ENCODE measurements at regions not wholly inside any gene's neighbourhood (a gene's known extent, or its start where the extent isn't known, plus 50 kb on each side); places are given as distances from the start of the nearest gene placed in this dataset.

- peaks cover 2% of the 10 kb centered on the region for H3K4me1 ChIP-seq
- H3K27me3 ChIP-seq (ENCODE audit: low read depth) = no peaks in the 10 kb centered on the region
- DNase-seq = no peak
- intact Hi-C loops (cut with micrococcal nuclease) = no loop called here
- no peak for TF ChIP-seq CTCF (IDR thresholded peaks at IDR 0.05; ENCODE audit: borderline replicate concordance)
- H3K27ac ChIP-seq (replicated peaks) = no peak overlapping the region
- H3K9me3 ChIP-seq (replicated peaks) = no peaks in the 10 kb centered on the region
- no peaks in the 10 kb centered on the region for H3K36me3 ChIP-seq
- H3K4me3 ChIP-seq = no peak overlapping the region
Measured at GRCh38 chr2:150050036-150050435, 437.4 kb downstream of the RND3 start.

- Histone ChIP-seq H3K36me3 (no peaks in the 10 kb centered on the region), H3K4me1 (peaks cover 2% of the 10 kb centered on the region), H3K9me3 (replicated peaks) (no peaks in the 10 kb centered on the region), H3K27me3 (ENCODE audit: low read depth) (no peaks in the 10 kb centered on the region), H3K4me3 (no peak overlapping the region), H3K27ac (replicated peaks) (no peak overlapping the region)
- intact Hi-C loops (cut with micrococcal nuclease) = no loop called here
- TF ChIP-seq CTCF (IDR thresholded peaks at IDR 0.05; ENCODE audit: borderline replicate concordance) = no peak
- no peak for DNase-seq
Measured at GRCh38 chr2:150047620-150048222, 439.7 kb downstream of the RND3 start.

- H3K9me3 ChIP-seq (replicated peaks) = no peaks in the 10 kb centered on the region
- peaks cover 2% of the 10 kb centered on the region for H3K4me1 ChIP-seq
- no peak overlapping the region for H3K4me3 ChIP-seq
- H3K36me3 ChIP-seq = no peaks in the 10 kb centered on the region
- no peak for TF ChIP-seq CTCF (IDR thresholded peaks at IDR 0.05; ENCODE audit: borderline replicate concordance)
- DNase-seq = no peak
- intact Hi-C loops (cut with micrococcal nuclease) = no loop called here
- no peak overlapping the region for H3K27ac ChIP-seq (replicated peaks)
- no peaks in the 10 kb centered on the region for H3K27me3 ChIP-seq (ENCODE audit: low read depth)
Measured at GRCh38 chr2:150046810-150047209, 440.7 kb downstream of the RND3 start.

- no peak for DNase-seq
- no peak overlapping the region for H3K27ac ChIP-seq (replicated peaks)
- no peak for TF ChIP-seq CTCF (IDR thresholded peaks at IDR 0.05; ENCODE audit: borderline replicate concordance)
- no peaks in the 10 kb centered on the region for H3K36me3 ChIP-seq
- no peaks in the 10 kb centered on the region for H3K27me3 ChIP-seq (ENCODE audit: low read depth)
- no peak overlapping the region for H3K4me3 ChIP-seq
- peaks cover 2% of the 10 kb centered on the region for H3K4me1 ChIP-seq
- no peaks in the 10 kb centered on the region for H3K9me3 ChIP-seq (replicated peaks)
- intact Hi-C loops (cut with micrococcal nuclease) = no loop called here
Measured at GRCh38 chr2:150046211-150046610, 441.3 kb downstream of the RND3 start.

- Histone ChIP-seq H3K9me3 (replicated peaks) (no peaks in the 10 kb centered on the region), H3K27ac (replicated peaks) (no peak overlapping the region), H3K36me3 (no peaks in the 10 kb centered on the region), H3K27me3 (ENCODE audit: low read depth) (no peaks in the 10 kb centered on the region), H3K4me3 (no peak overlapping the region), H3K4me1 (peaks cover 2% of the 10 kb centered on the region)
- TF ChIP-seq CTCF (IDR thresholded peaks at IDR 0.05; ENCODE audit: borderline replicate concordance) = no peak
- intact Hi-C loops (cut with micrococcal nuclease) = no loop called here
- DNase-seq = no peak
Measured at GRCh38 chr2:150045601-150046000, 441.9 kb downstream of the RND3 start.

GRCh38 chr2:150043172-150043500 lies 444.3 kb downstream of the RND3 start:
- intact Hi-C loops (cut with micrococcal nuclease) = no loop called here
- H3K27ac ChIP-seq (replicated peaks) = no peak overlapping the region
- no peak for TF ChIP-seq CTCF (IDR thresholded peaks at IDR 0.05; ENCODE audit: borderline replicate concordance)

More at GRCh38 chr2:150043172-150043500, 444.3 kb downstream of the RND3 start:
- H3K36me3 ChIP-seq = no peaks in the 10 kb centered on the region
- H3K27me3 ChIP-seq (ENCODE audit: low read depth) = no peaks in the 10 kb centered on the region
- no peak overlapping the region for H3K4me3 ChIP-seq
- H3K9me3 ChIP-seq (replicated peaks) = peaks cover 3% of the 10 kb centered on the region
- H3K4me1 ChIP-seq = no peaks in the 10 kb centered on the region
- DNase-seq = no peak
